A673 (cell line): ENCODE measurements at regions not wholly inside any gene's neighbourhood (a gene's known extent, or its start where the extent isn't known, plus 50 kb on each side); places are given as distances from the start of the nearest gene placed in this dataset.

Experiments
- BruUV-seq: library from RNA; stranded (reverse); fragments of 400-500 nt; replicated peaks from 2 replicates; lab custom pipeline; 2021; lab: Mats Ljungman, UMichigan
- CTCF ChIA-PET: fragments of 300-600 bp; sonication (Branson Sonifier 250); formaldehyde crosslinking; loops from one replicate; lab custom pipeline; 2022; ENCODE audit warnings: antibody characterized with exemption; lab: Charles Lee
- POLR2A ChIA-PET: fragments of 300-600 bp; sonication (Branson Sonifier 250); formaldehyde crosslinking; loops from one replicate; lab custom pipeline; 2022; ENCODE audit warnings: antibody characterized with exemption; ENCODE audit not compliant: low non-redundant PET; lab: Charles Lee
- DNase-seq: peaks from one replicate; pipeline ENCODE4 v3.0.0-alpha.2; 2015; ENCODE audit warnings: low spot score
- H3K27ac ChIP-seq: fragments of 200-600 bp; sonication (generic); 2 replicates; pipeline ENCODE4 v1.5.1; 2016; ENCODE audit warnings: mixed run types, low read depth, mild to moderate bottlenecking, mixed read lengths, antibody characterized with exemption, low read length; ENCODE audit not compliant: poor library complexity, severe bottlenecking
- H3K27me3 ChIP-seq: fragments of 200-600 bp; sonication (generic); replicated peaks from 2 replicates; pipeline ENCODE4 v1.6.1; 2017; ENCODE audit warnings: mixed run types, low read depth, mild to moderate bottlenecking, mixed read lengths, antibody characterized with exemption, low read length; ENCODE audit not compliant: insufficient read depth, poor library complexity
- H3K36me3 ChIP-seq: fragments of 200-600 bp; sonication (generic); 2 replicates; pipeline ENCODE4 v1.6.1; 2016; ENCODE audit warnings: mixed run types, mild to moderate bottlenecking, mixed read lengths, antibody characterized with exemption, low read length; ENCODE audit not compliant: insufficient read depth, poor library complexity, severe bottlenecking
- H3K4me1 ChIP-seq: fragments of 200-600 bp; sonication (generic); 2 replicates; pipeline ENCODE4 v1.6.1; 2017; ENCODE audit warnings: mixed run types, mild to moderate bottlenecking, mixed read lengths, antibody characterized with exemption, low read length; ENCODE audit not compliant: insufficient read depth, poor library complexity, severe bottlenecking
- H3K4me3 ChIP-seq: fragments of 200-600 bp; sonication (generic); 2 replicates; pipeline ENCODE4 v1.5.1; 2016; ENCODE audit warnings: low read depth, mixed run types, mild to moderate bottlenecking, mixed read lengths, low read length; ENCODE audit not compliant: poor library complexity, severe bottlenecking
- H3K9me3 ChIP-seq: fragments of 200-600 bp; sonication (generic); 2 replicates; pipeline ENCODE4 v1.6.1; 2016; ENCODE audit warnings: mixed run types, low read depth, mild to moderate bottlenecking, mixed read lengths, antibody characterized with exemption, low read length; ENCODE audit not compliant: poor library complexity, severe bottlenecking
- CTCF ChIP-seq: fragments of 300-800, 200-600 bp; sonication (generic); conservative IDR thresholded peaks from 2 replicates; pipeline ENCODE4 v1.5.1; 2017; ENCODE audit warnings: low read depth, mild to moderate bottlenecking, antibody characterized with exemption, low read length, moderate library complexity, mixed read lengths
- EZH2 ChIP-seq: fragments of 200-600 bp; sonication (generic); IDR thresholded peaks from 2 replicates; pipeline ENCODE4 v1.6.1; 2017; ENCODE audit warnings: borderline replicate concordance, low read depth, mild to moderate bottlenecking, mixed read lengths, antibody characterized with exemption, low read length; ENCODE audit not compliant: poor library complexity, severe bottlenecking
- intact Hi-C: fragments of 100-400 bp; cut with micrococcal nuclease; formaldehyde crosslinking; loops from one replicate; pipeline ENCODE4 v1.10.0; 2022; ENCODE audit not compliant: unreplicated experiment

- POLR2A ChIA-PET, result no interaction called here
- CTCF ChIA-PET, result no interaction called here
- H3K4me3 ChIP-seq, result no peak overlapping the region
- no peaks in the 10 kb centered on the region for H3K4me1 ChIP-seq
- no peaks in the 10 kb centered on the region for H3K9me3 ChIP-seq
- no peak for DNase-seq
- H3K36me3 ChIP-seq, result no peaks in the 10 kb centered on the region
- H3K27me3 ChIP-seq, result peaks cover 17% of the 10 kb centered on the region
- H3K27ac ChIP-seq, result no peak overlapping the region
- BruUV-seq, result no TSS peak
- TF ChIP-seq EZH2, result no peak
- TF ChIP-seq CTCF, result no peak
- intact Hi-C loops, result no loop called here
Observed at GRCh38 chr10:31728698-31729224, 199.9 kb downstream of the ARHGAP12 start.

GRCh38 chr10:31725436-31725835 is 203.2 kb downstream of the ARHGAP12 start:
- ChIA-PET CTCF (no interaction called here), POLR2A (no interaction called here)
- Histone ChIP-seq H3K4me3 (no peak overlapping the region), H3K9me3 (no peaks in the 10 kb centered on the region), H3K27me3 (no peaks in the 10 kb centered on the region), H3K4me1 (no peaks in the 10 kb centered on the region), H3K27ac (no peak overlapping the region), H3K36me3 (no peaks in the 10 kb centered on the region)
- intact Hi-C loops, result no loop called here
- no TSS peak for BruUV-seq
- no peak for TF ChIP-seq CTCF
- no peak for TF ChIP-seq EZH2
- DNase-seq, result no peak

- CTCF ChIA-PET, result interaction anchor here (0.6 kb wide), 1 partner anchor 991 kb away, joined by 3 read pairs; no protein-coding TSS in a partner anchor
- no peak for TF ChIP-seq CTCF
- TF ChIP-seq EZH2, result no peak
- intact Hi-C loops, result no loop called here
- no peaks in the 10 kb centered on the region for H3K4me1 ChIP-seq
- DNase-seq, result no peak
- H3K36me3 ChIP-seq, result no peaks in the 10 kb centered on the region
- no peak overlapping the region for H3K4me3 ChIP-seq
- H3K9me3 ChIP-seq, result no peaks in the 10 kb centered on the region
- BruUV-seq, result no TSS peak
- POLR2A ChIA-PET, result no interaction called here
- no peak overlapping the region for H3K27ac ChIP-seq
- no peaks in the 10 kb centered on the region for H3K27me3 ChIP-seq
Observed at GRCh38 chr10:31724296-31724695, 204.3 kb downstream of the ARHGAP12 start.
